HEK293T (cell line): ENCODE measurements at regions not wholly inside any gene's neighbourhood (a gene's known extent, or its start where the extent isn't known, plus 50 kb on each side); places are given as distances from the start of the nearest gene placed in this dataset.

Experiments used
- CTCF ChIA-PET: fragments of 350-600 bp; formaldehyde crosslinking; extraction: SDS; loops from one replicate; lab custom pipeline; 2021; ENCODE audit warnings: antibody characterized with exemption, inconsistent platforms; lab: Yijun Ruan, JAX
- POLR2A ChIA-PET: fragments of 350-600 bp; formaldehyde crosslinking; extraction: SDS; loops from one replicate; lab custom pipeline; 2020; ENCODE audit warnings: antibody characterized with exemption, inconsistent platforms; lab: Yijun Ruan, JAX
- DNase-seq: peaks from one replicate; pipeline ENCODE4 v3.0.0; 2012; ENCODE audit warnings: mixed read lengths; ENCODE audit errors: extremely low spot score
- ARNT ChIP-seq: fragments of 450-650 bp; IDR thresholded peaks from 2 replicates; pipeline ENCODE4 v1.6.1; 2017; ENCODE audit warnings: mild to moderate bottlenecking
- BHLHE40 ChIP-seq: fragments of 450-650 bp; IDR thresholded peaks from 2 replicates; pipeline ENCODE4 v1.6.1; 2016; ENCODE audit warnings: mild to moderate bottlenecking, moderate library complexity, borderline replicate concordance
- CTBP1 ChIP-seq: fragments of 450-650 bp; IDR thresholded peaks from 2 replicates; pipeline ENCODE4 v1.6.1; 2016; ENCODE audit warnings: borderline replicate concordance
- ELF4 ChIP-seq: fragments of 450-650 bp; IDR thresholded peaks from 2 replicates; pipeline ENCODE4 v1.6.1; 2017; ENCODE audit warnings: antibody characterized with exemption
- FOXA1 ChIP-seq: fragments of 450-650 bp; IDR thresholded peaks from 2 replicates; pipeline ENCODE4 v1.6.1; 2016; ENCODE audit warnings: mild to moderate bottlenecking
- FOXK2 ChIP-seq: fragments of 450-650 bp; IDR thresholded peaks from 2 replicates; pipeline ENCODE4 v1.6.1; 2016; ENCODE audit warnings: mild to moderate bottlenecking
- FOXM1 ChIP-seq: fragments of 450-650 bp; IDR thresholded peaks from 2 replicates; pipeline ENCODE4 v1.6.1; 2017; ENCODE audit warnings: mild to moderate bottlenecking, borderline replicate concordance
- HDGF ChIP-seq: fragments of 450-650 bp; IDR thresholded peaks from 2 replicates; pipeline ENCODE4 v1.6.1; 2017; ENCODE audit warnings: antibody characterized with exemption, borderline replicate concordance
- L3MBTL2 ChIP-seq: fragments of 450-650 bp; conservative IDR thresholded peaks from 2 replicates; pipeline ENCODE4 v1.6.1; 2016; ENCODE audit warnings: mild to moderate bottlenecking
- LEF1 ChIP-seq: fragments of 450-650 bp; IDR thresholded peaks from 2 replicates; pipeline ENCODE4 v1.6.1; 2017; ENCODE audit warnings: mild to moderate bottlenecking, borderline replicate concordance
- NFRKB ChIP-seq: fragments of 450-650 bp; IDR thresholded peaks from 2 replicates; pipeline ENCODE4 v1.6.1; 2016; ENCODE audit warnings: mild to moderate bottlenecking, moderate library complexity
- PKNOX1 ChIP-seq: fragments of 450-650 bp; IDR thresholded peaks from 2 replicates; pipeline ENCODE4 v1.6.1; 2016
- SP1 ChIP-seq: fragments of 450-650 bp; IDR thresholded peaks from 2 replicates; pipeline ENCODE4 v1.6.1; 2017
- SUZ12 ChIP-seq: fragments of 450-650 bp; IDR thresholded peaks from 2 replicates; pipeline ENCODE4 v1.6.1; 2016; ENCODE audit warnings: mild to moderate bottlenecking
- TARDBP ChIP-seq: fragments of 450-650 bp; IDR thresholded peaks from 2 replicates; pipeline ENCODE4 v1.6.1; 2016
- ZNF384 ChIP-seq: fragments of 450-650 bp; IDR thresholded peaks from 2 replicates; pipeline ENCODE4 v1.6.1; 2016

DNA sequence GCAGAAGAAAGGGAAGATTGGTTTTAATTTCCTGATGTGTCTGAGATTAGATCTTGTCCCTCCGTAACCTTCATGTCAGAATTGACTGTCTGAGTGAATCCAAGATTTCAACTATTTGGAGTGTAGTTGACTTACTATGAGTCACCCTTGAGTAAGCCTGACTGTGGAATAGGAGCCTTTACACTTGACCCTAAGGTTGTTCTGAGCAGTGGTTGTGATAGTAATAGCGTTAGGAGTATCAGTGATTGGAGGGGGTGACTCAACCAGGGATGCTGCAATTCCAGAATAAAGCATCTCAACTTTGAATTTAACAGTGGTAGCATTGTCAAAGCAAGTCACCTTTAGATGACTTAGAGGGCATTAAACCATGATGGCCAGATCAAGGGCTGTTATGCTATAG, 979.5 kb upstream of the FAM98A start:
- ChIA-PET CTCF (no interaction called here), POLR2A (no interaction called here)
- DNase-seq: no peak
- TF ChIP-seq TARDBP (no peak), FOXK2 (no peak), SP1 (no peak), SUZ12 (no peak)

DNA sequence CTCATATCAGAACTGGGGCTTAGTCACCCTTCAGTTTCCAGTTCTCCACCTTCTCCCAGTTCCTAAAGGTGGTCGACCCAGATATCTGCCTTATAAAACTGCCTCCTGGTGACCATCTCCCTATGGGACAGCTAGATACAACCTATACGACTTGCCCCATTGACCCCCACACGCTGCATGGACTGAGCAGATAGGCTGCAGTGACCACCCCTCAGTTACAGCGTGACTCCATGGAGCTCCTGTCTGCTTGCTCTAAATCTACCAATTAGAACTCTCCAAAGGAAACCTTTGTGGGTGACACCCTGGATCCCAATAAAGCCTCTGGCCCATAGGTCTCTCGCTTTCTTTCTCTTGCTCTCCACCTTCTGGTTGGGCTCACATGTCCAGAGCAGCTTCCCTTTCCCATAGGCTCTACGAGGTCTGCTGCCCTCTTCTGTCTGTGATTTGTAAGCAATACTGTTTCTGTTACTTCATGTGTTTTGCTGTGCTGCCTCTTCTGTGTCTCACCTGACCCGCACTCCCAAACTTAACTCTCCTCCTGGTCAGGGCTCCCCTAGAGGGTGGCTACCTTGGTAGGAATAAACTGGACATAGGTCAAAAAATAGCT, 971.3 kb upstream of the FAM98A start:
- POLR2A ChIA-PET: no interaction called here
- TF ChIP-seq PKNOX1 (no peak), ZNF384 (no peak), FOXA1 (no peak), FOXM1 (no peak), NFRKB (no peak), ARNT (no peak), TARDBP (no peak), BHLHE40 (no peak), FOXK2 (no peak), L3MBTL2 (no peak), ELF4 (no peak)
- CTCF ChIA-PET: no interaction called here
- peak; percentile 20 for DNase-seq

DNA sequence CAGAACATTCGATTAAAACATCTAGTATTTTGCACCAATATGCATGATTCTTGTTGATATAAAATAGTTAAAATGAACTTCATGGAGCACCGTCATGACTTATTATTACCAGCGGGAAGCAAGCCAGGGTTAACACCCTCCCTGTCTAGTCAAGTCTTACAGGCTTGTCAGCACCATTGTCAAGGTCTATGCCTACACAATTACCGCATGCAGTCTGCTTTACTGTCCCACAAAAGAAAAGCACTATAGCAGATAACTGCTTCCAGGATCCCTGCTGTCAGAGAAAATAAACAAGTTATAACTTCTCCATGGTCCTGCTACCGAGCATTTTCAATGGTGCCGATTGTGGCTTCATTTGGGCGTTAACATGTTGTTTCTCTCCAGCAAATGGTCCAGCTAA, 968.0 kb upstream of the FAM98A start:
- TF ChIP-seq LEF1 (no peak), ARNT (no peak), FOXA1 (no peak), FOXK2 (no peak), TARDBP (no peak), SP1 (no peak), FOXM1 (no peak), HDGF (no peak), CTBP1 (no peak), SUZ12 (no peak)
- CTCF ChIA-PET: no interaction called here
- POLR2A ChIA-PET: no interaction called here

DNA sequence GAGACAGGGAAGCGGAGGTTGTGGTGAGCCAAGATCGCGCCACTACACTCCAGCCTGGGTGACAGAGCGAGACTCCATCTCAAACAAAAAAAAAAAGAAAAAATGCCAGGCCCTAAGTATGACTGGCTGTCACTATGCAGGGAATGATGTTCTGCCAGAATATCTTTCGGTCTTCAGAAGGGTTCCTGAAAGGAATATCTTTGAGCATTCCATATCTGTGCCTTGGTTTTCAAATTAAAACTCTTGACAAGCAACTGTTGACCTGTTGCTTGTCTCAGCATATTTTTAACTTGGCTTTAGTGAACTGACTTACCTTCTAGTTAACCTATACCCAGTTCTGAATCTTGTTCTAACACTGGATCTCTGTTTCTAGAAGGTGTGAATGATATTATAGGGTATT, 953.2 kb upstream of the FAM98A start:
- TF ChIP-seq L3MBTL2 (no peak), NFRKB (no peak)
- no peak for DNase-seq
- CTCF ChIA-PET: no interaction called here
- POLR2A ChIA-PET: no interaction called here

More for the DNA sequence above, 968.0 kb upstream of the FAM98A start:
- no peak for DNase-seq

DNA sequence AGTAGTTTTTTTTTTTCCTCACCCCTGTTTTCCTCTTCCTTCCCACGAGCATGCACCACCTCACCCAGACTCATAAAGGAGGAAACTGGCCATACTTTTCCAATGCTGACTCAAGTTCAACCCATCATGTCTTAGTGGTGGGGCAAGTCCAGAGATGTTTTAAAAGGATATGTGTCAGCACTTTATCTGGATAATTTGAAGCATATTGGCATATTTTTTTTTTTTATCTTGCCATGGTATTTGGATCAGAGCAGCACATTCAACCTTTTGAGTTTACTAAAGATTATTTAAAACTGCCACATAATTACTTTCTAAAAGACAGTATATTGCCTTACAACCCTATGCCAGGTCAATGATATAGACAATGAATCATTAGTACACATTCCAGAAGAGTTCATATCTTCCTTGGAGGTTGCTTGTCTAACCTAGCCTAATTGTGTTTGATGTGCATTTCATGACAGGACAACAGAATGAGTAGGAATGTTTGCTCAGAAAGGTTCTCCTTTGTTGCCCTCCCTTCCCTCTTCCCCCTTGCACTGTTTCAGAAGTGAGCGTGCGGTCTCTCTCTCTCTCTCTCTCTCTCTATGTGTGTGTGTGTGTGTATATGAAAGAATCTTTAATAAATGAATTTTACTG, 950.7 kb upstream of the FAM98A start:
- TF ChIP-seq PKNOX1 (no peak), FOXK2 (no peak), FOXM1 (no peak), CTBP1 (no peak)
- no peak for DNase-seq
- ChIA-PET POLR2A (no interaction called here), CTCF (no interaction called here)

DNA sequence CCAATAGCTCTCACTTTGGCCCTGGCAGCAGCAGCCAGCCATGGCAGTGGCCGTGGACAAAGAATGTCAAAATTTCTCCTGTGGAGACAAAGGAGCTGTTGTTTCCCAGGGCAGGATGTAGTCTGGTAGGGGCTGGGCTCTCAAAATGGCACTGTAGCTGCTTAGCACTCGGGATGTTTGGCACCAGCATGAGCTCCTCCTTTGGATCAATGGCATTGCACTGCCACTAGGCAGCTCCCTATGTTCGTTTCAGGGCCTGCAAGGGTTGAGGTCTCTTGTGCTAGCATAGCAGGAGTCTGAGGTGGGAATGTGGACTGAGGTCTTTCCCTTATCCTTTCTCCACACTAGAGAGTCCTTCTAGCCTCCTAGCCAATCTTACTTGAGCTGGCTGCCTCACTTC, 948.8 kb upstream of the FAM98A start:
- POLR2A ChIA-PET: no interaction called here
- CTCF ChIA-PET: no interaction called here
- DNase-seq: no peak
- TF ChIP-seq FOXM1 (no peak), L3MBTL2 (no peak), NFRKB (no peak), ZNF384 (no peak), CTBP1 (no peak), LEF1 (no peak), FOXK2 (no peak)

- TF ChIP-seq FOXK2: no peak
- no peak for TF ChIP-seq SUZ12
- TF ChIP-seq CTBP1: no peak
- no peak for TF ChIP-seq ARNT
- no peak for TF ChIP-seq TARDBP
- no peak for TF ChIP-seq ELF4
- no peak for TF ChIP-seq LEF1
- TF ChIP-seq ZNF384: no peak
- no peak for TF ChIP-seq FOXA1
- no peak for TF ChIP-seq FOXM1
- TF ChIP-seq NFRKB: no peak
- no peak for TF ChIP-seq PKNOX1
- TF ChIP-seq SP1: no peak
- TF ChIP-seq HDGF: no peak
- TF ChIP-seq L3MBTL2: no peak
- TF ChIP-seq BHLHE40: no peak
- no peak for DNase-seq
- CTCF ChIA-PET: no interaction called here
- POLR2A ChIA-PET: no interaction called here
These were observed 948.2 kb upstream of the FAM98A start for GRCh38 chr2:34547340-34547739.
